ENCODE measurements at regions not wholly inside any gene's neighbourhood (a gene's known extent, or its start where the extent isn't known, plus 50 kb on each side); places are given as distances from the start of the nearest gene placed in this dataset.

GRCh38 chr6:47360388-47360787, 50.7 kb upstream of the TNFRSF21 start:
- Histone ChIP-seq H3K9me3 (replicated peaks in 1 of 11) (no peaks in the 10 kb centered on the region), H3K27me3 (no peaks in the 10 kb centered on the region), H3K4me1 (peaks cover 11 to 16% (median 12%) of the 10 kb centered on the region in 10 experiments; a peak in 19 of 20 replicates), H3K27ac (no peak overlapping the region), H3K36me3 (no peaks in the 10 kb centered on the region), H3K9ac (no peak overlapping the region), H3K4me3 (no peak overlapping the region), H3K4me2 (peak overlapping the region; percentile 3 to 48 (median 24); a peak in 17 of 22 replicates), H4K20me1 (no peaks in the 10 kb centered on the region)
- TF ChIP-seq Cebpa-rat (IDR thresholded peaks at IDR 0.05), result no peak

DNA sequence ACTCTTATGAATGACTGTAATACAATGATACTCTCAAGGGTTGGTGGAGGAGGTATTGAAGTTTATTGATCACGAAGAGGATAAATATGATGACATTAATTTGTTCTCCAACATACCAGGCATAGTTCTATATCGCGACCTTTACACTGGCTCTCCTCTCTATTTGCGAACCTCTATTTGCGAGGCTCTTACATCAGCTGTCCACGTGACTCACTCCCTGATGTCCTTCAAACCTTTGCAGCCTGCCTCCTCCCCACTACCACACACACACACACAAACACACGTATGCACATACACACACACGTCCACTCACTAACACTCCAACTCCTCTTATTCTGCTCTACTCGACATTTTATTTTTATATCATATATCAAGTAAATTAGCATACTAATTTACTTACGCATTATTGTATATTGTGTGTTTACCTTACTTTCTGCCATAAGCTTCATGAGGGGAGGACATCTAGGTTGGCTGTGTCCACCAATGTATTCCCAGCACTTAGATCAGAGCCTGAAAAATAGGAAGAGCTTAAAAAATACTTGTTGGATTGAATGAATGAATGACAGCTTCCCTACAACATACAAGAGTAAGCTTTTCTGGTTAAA, 53.3 kb upstream of the TNFRSF21 start:
- peaks cover 0 to 3% (median 0%) of the 10 kb centered on the region in 11 experiments; a peak in 1 of 22 replicates for H3K9me3 ChIP-seq (replicated peaks in 1 of 11)
- peaks cover 11 to 16% (median 12%) of the 10 kb centered on the region in 10 experiments; a peak in 19 of 20 replicates for H3K4me1 ChIP-seq
- H3K36me3 ChIP-seq, result no peaks in the 10 kb centered on the region
- H3K4me3 ChIP-seq, result no peak overlapping the region
- no peak overlapping the region for H3K9ac ChIP-seq
- H4K20me1 ChIP-seq, result no peaks in the 10 kb centered on the region
- H3K27me3 ChIP-seq, result no peaks in the 10 kb centered on the region
- H3K27ac ChIP-seq, result no peak overlapping the region
- no peak for TF ChIP-seq Cebpa-rat (IDR thresholded peaks at IDR 0.05)
- H3K4me2 ChIP-seq, result no peak overlapping the region

GRCh38 chr6:47363736-47364135, 54.0 kb upstream of the TNFRSF21 start:
- Histone ChIP-seq H3K27ac (no peak overlapping the region), H4K20me1 (no peaks in the 10 kb centered on the region)
- TF ChIP-seq Cebpa-rat (IDR thresholded peaks at IDR 0.05), result no peak

GRCh38 chr6:47366335-47366890, 56.7 kb upstream of the TNFRSF21 start:
- H3K9me3 ChIP-seq (replicated peaks in 1 of 11), result peaks cover 0 to 3% (median 0%) of the 10 kb centered on the region in 11 experiments; a peak in 1 of 22 replicates
- H3K4me1 ChIP-seq, result no peaks in the 10 kb centered on the region
- H3K4me3 ChIP-seq, result no peak overlapping the region
- no peaks in the 10 kb centered on the region for H3K36me3 ChIP-seq
- no peak overlapping the region for H3K4me2 ChIP-seq
- no peak overlapping the region for H3K9ac ChIP-seq
- no peak for TF ChIP-seq Cebpa-rat (IDR thresholded peaks at IDR 0.05)
- H3K27me3 ChIP-seq, result no peaks in the 10 kb centered on the region
- no peaks in the 10 kb centered on the region for H4K20me1 ChIP-seq
- no peak overlapping the region for H3K27ac ChIP-seq

More at GRCh38 chr6:47363736-47364135, 54.0 kb upstream of the TNFRSF21 start:
- Histone ChIP-seq H3K9me3 (replicated peaks in 1 of 11) (peaks cover 0 to 3% (median 0%) of the 10 kb centered on the region in 11 experiments; a peak in 1 of 22 replicates), H3K9ac (no peak overlapping the region), H3K4me3 (no peak overlapping the region), H3K27me3 (no peaks in the 10 kb centered on the region), H3K36me3 (no peaks in the 10 kb centered on the region), H3K4me1 (peaks cover 11 to 16% (median 12%) of the 10 kb centered on the region in 10 experiments; a peak in 19 of 20 replicates), H3K4me2 (no peak overlapping the region)

GRCh38 chr6:47371139-47371869, 61.6 kb upstream of the TNFRSF21 start:
- no peak overlapping the region for H3K4me3 ChIP-seq
- H3K9ac ChIP-seq, result no peak overlapping the region
- no peak overlapping the region for H3K4me2 ChIP-seq
- no peaks in the 10 kb centered on the region for H3K36me3 ChIP-seq
- H3K9me3 ChIP-seq (replicated peaks in 1 of 11), result peaks cover 0 to 3% (median 0%) of the 10 kb centered on the region in 11 experiments; a peak in 1 of 22 replicates
- no peak for TF ChIP-seq Cebpa-rat (IDR thresholded peaks at IDR 0.05)
- H3K4me1 ChIP-seq, result peaks cover 0 to 10% (median 0%) of the 10 kb centered on the region in 10 experiments; a peak in 5 of 20 replicates
- no peaks in the 10 kb centered on the region for H3K27me3 ChIP-seq
- H4K20me1 ChIP-seq, result no peaks in the 10 kb centered on the region
- no peak overlapping the region for H3K27ac ChIP-seq

DNA sequence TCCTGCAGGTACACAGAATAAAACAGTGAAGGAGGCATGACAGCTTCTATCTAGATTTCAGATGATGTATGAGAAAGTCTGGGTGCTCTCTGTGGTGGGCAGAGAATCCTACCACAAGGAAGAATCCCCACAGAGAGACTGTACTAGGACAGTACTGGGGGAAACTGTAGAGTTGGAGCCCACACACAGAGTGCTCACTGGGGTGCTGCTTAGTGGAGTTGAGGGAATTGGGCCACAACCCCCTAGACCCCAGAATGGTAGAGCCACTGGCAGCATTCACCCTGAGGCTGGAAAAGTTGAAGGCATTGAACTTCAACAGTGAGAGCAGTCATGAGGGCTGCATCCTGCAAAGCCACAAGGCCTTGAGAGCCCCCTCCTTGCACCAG, 62.2 kb upstream of the TNFRSF21 start:
- H3K4me2 ChIP-seq, result no peak overlapping the region
- no peaks in the 10 kb centered on the region for H4K20me1 ChIP-seq
- no peak for TF ChIP-seq Cebpa-rat (IDR thresholded peaks at IDR 0.05)
- H3K9me3 ChIP-seq (replicated peaks in 1 of 11), result peaks cover 0 to 3% (median 0%) of the 10 kb centered on the region in 11 experiments; a peak in 1 of 22 replicates
- no peak overlapping the region for H3K4me3 ChIP-seq
- H3K9ac ChIP-seq, result no peak overlapping the region
- no peaks in the 10 kb centered on the region for H3K36me3 ChIP-seq
- H3K4me1 ChIP-seq, result peaks cover 0 to 10% (median 0%) of the 10 kb centered on the region in 10 experiments; a peak in 5 of 20 replicates
- no peak overlapping the region for H3K27ac ChIP-seq
- no peaks in the 10 kb centered on the region for H3K27me3 ChIP-seq

- Histone ChIP-seq H3K4me3 (no peak overlapping the region), H3K9me3 (replicated peaks in 1 of 11) (peaks cover 0 to 3% (median 0%) of the 10 kb centered on the region in 11 experiments; a peak in 1 of 22 replicates), H3K27me3 (no peaks in the 10 kb centered on the region), H3K9ac (no peak overlapping the region), H3K4me2 (no peak overlapping the region), H3K27ac (no peak overlapping the region), H3K4me1 (peaks cover 0 to 10% (median 0%) of the 10 kb centered on the region in 10 experiments; a peak in 5 of 20 replicates), H4K20me1 (no peaks in the 10 kb centered on the region), H3K36me3 (no peaks in the 10 kb centered on the region)
- no peak for TF ChIP-seq Cebpa-rat (IDR thresholded peaks at IDR 0.05)
These were observed 62.6 kb upstream of the TNFRSF21 start for GRCh38 chr6:47372318-47372717.

GRCh38 chr6:47375426-47375825, 65.7 kb upstream of the TNFRSF21 start:
- no peak overlapping the region for H3K27ac ChIP-seq
- H4K20me1 ChIP-seq, result no peaks in the 10 kb centered on the region
- no peaks in the 10 kb centered on the region for H3K9me3 ChIP-seq (replicated peaks in 1 of 11)
- H3K9ac ChIP-seq, result no peak overlapping the region
- peak overlapping the region in 2 of 11 experiments; percentile 32 to 75; a peak in 3 of 22 replicates for H3K4me2 ChIP-seq
- H3K4me3 ChIP-seq, result no peak overlapping the region
- no peaks in the 10 kb centered on the region for H3K27me3 ChIP-seq
- TF ChIP-seq Cebpa-rat (IDR thresholded peaks at IDR 0.05), result no peak
- peaks cover 0 to 10% (median 0%) of the 10 kb centered on the region in 10 experiments; a peak in 5 of 20 replicates for H3K4me1 ChIP-seq
- no peaks in the 10 kb centered on the region for H3K36me3 ChIP-seq

DNA sequence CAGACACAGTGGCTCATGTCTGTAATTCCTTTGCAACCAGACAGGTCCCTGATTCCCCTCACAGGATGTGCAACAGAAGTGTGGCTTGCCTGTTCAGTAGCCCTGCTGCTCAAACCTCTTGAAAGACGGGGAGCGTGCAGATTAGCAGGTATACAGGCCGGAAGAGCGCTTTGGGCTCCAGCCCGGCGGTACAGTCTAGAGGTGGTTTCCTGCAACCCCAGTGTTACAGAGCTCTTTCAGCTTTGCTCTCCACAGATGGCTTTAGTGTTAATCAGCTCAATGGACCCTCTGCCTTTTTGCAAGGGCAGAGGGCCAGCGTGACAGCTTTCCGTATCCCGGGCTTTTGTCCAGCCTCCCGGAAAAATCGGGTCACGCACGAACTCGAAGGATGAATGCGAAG, 67.2 kb upstream of the TNFRSF21 start:
- Histone ChIP-seq H3K4me3 (no peak overlapping the region), H3K4me1 (peaks cover 0 to 10% (median 0%) of the 10 kb centered on the region in 10 experiments; a peak in 5 of 20 replicates), H3K27me3 (no peaks in the 10 kb centered on the region), H3K9me3 (replicated peaks in 1 of 11) (no peaks in the 10 kb centered on the region), H4K20me1 (no peaks in the 10 kb centered on the region), H3K9ac (no peak overlapping the region), H3K27ac (no peak overlapping the region), H3K4me2 (no peak overlapping the region), H3K36me3 (no peaks in the 10 kb centered on the region)
- no peak for TF ChIP-seq Cebpa-rat (IDR thresholded peaks at IDR 0.05)
